ENCODE measurements at regions not wholly inside any gene's neighbourhood (a gene's known extent, or its start where the extent isn't known, plus 50 kb on each side); places are given as distances from the start of the nearest gene placed in this dataset.

GRCh38 chr7:13416071-13416470, 573.4 kb downstream of the ETV1 start:
- intact Hi-C loops (cut with micrococcal nuclease; ENCODE audit: unreplicated experiment) (no loop called here), in situ Hi-C loops (cut with MboI) (no loop called here)
- Histone ChIP-seq H3K36me3 (ENCODE audit: control insufficient read depth in 2 of 2, insufficient read depth in 2 of 2, low read length in 1 of 2) (no peaks in the 10 kb centered on the region), H3K4me2 (ENCODE audit: control insufficient read depth, insufficient read depth) (no peak overlapping the region), H4K20me1 (ENCODE audit: control insufficient read depth, insufficient read depth) (no peaks in the 10 kb centered on the region), H3K9ac (ENCODE audit: control insufficient read depth, insufficient read depth, low read length) (no peak overlapping the region), H3K9me3 (replicated peaks; ENCODE audit: control insufficient read depth, insufficient read depth, low read length) (no peaks in the 10 kb centered on the region), H2AFZ (ENCODE audit: control insufficient read depth, low read depth, low read length) (no peak overlapping the region), H3K27ac (ENCODE audit: control insufficient read depth, insufficient read depth) (no peak overlapping the region), H3K4me1 (ENCODE audit: control insufficient read depth, insufficient read depth, low read length) (no peaks in the 10 kb centered on the region), H3K27me3 (replicated peaks in 1 of 2; ENCODE audit: control insufficient read depth in 2 of 2, insufficient read depth in 2 of 2, low read length in 1 of 2) (no peaks in the 10 kb centered on the region), H3K79me2 (ENCODE audit: control insufficient read depth, insufficient read depth, low read length) (no peaks in the 10 kb centered on the region), H3K4me3 (no peak overlapping the region)
- DNase-seq (ENCODE audit: low read depth, low spot score) (no peak), FAIRE-seq (no peak), ATAC-seq (no peak)
- CTCF ChIA-PET, result no interaction called here
- RAD21 ChIA-PET (ENCODE audit: unreplicated experiment), result no interaction called here
- WGBS (ENCODE audit: insufficient coverage, insufficient replicate concordance, low lambda C conversion rate, missing lambda C conversion rate), result 15% methylated on average over 2 of the region's 2 CpGs
- POLR2A ChIA-PET, result no interaction called here
- SMC1A ChIA-PET (ENCODE audit: uncharacterized antibody, unreplicated experiment), result no interaction called here
- no TSS peak for BruUV-seq (replicated peaks)
- no peak for TF ChIP-seq JUNB (IDR thresholded peaks at IDR 0.05)
- no peak for TF ChIP-seq RAD21 (IDR thresholded peaks at IDR 0.05; ENCODE audit: insufficient read depth, low read depth, low read length)
- no peak for TF ChIP-seq CREB1 (IDR thresholded peaks at IDR 0.05; ENCODE audit: low read depth)
- TF ChIP-seq SIX5 (IDR thresholded peaks at IDR 0.05; ENCODE audit: low read depth, low read length, severe bottlenecking), result no peak
- no peak for TF ChIP-seq RB1 (IDR thresholded peaks at IDR 0.05; ENCODE audit: borderline replicate concordance)
- TF ChIP-seq TCF12 (IDR thresholded peaks at IDR 0.05; ENCODE audit: low read depth, low read length), result no peak
- TF ChIP-seq RCOR1 (conservative IDR thresholded peaks at IDR 0.05; ENCODE audit: low read depth, low read length), result no peak
- TF ChIP-seq CTCF (IDR thresholded peaks at IDR 0.05 in 2 of 3, conservative IDR thresholded peaks at IDR 0.05 in 1 of 3; ENCODE audit: control insufficient read depth in 2 of 3, extremely low read depth in 1 of 3, insufficient read depth in 1 of 3, low read depth in 3 of 3, low read length in 3 of 3), result no peak
- TF ChIP-seq, protein P1, sequence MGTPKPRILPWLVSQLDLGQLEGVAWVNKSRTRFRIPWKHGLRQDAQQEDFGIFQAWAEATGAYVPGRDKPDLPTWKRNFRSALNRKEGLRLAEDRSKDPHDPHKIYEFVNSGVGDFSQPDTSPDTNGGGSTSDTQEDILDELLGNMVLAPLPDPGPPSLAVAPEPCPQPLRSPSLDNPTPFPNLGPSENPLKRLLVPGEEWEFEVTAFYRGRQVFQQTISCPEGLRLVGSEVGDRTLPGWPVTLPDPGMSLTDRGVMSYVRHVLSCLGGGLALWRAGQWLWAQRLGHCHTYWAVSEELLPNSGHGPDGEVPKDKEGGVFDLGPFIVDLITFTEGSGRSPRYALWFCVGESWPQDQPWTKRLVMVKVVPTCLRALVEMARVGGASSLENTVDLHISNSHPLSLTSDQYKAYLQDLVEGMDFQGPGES (IDR thresholded peaks at IDR 0.05), result no peak
- no peak for TF ChIP-seq CREM (IDR thresholded peaks at IDR 0.05; ENCODE audit: low read depth)
- TF ChIP-seq ZNF384 (IDR thresholded peaks at IDR 0.05; ENCODE audit: borderline replicate concordance, low read depth, low read length), result no peak

Data from GM12878 (cell line).